Fibroblast of mammary gland (primary cell): ENCODE measurements at regions not wholly inside any gene's neighbourhood (a gene's known extent, or its start where the extent isn't known, plus 50 kb on each side); places are given as distances from the start of the nearest gene placed in this dataset.
A peak's percentile ranks its signal among the peaks of the same experiment; 100 is the strongest.

ENCODE experiments used
- DNase-seq: peaks from one replicate; pipeline ENCODE4 v3.0.0-alpha.2; 2010; ENCODE audit warnings: low read depth
- H3K4me3 ChIP-seq: 2 replicates; pipeline ENCODE4 v1.5.1; 2011; ENCODE audit warnings: low read depth, mild to moderate bottlenecking, low read length, moderate library complexity; ENCODE audit not compliant: control insufficient read depth
- TF ChIP-seq, protein P1 (sequence below): conservative IDR thresholded peaks from 2 replicates; pipeline ENCODE4 v1.5.1; 2011; ENCODE audit warnings: low read depth, low read length, inconsistent platforms; ENCODE audit not compliant: control insufficient read depth, insufficient read depth

DNA sequence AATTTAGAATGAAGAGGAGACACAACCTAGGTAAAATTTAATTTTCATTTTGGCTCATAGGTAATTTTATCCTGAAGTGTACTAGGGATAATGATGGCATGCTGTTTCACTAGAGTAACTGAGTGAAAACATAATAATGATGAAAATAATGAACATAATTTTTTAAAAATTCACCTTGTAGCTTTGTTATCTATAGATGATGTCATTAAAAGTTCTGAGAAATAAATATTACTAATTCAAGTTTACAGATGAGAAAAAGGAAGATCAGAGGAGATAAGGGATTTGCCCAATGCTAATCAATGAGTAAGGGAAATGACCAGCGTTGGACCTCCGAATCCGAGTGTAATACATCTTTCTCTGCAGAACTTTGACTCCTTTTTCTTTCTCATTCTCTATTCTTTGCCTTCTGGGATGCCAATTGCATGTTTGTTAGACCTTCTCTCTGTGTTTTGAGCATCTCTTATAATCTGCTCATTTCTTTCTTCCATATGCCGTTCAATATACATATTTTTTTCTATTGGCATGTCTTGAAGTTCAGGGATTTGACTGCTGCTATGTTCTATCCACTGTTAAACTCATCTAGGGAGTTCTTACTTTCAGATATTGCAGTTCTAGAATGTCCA lies 186.5 kb downstream of the SNX19 start:
- TF ChIP-seq, protein P1, sequence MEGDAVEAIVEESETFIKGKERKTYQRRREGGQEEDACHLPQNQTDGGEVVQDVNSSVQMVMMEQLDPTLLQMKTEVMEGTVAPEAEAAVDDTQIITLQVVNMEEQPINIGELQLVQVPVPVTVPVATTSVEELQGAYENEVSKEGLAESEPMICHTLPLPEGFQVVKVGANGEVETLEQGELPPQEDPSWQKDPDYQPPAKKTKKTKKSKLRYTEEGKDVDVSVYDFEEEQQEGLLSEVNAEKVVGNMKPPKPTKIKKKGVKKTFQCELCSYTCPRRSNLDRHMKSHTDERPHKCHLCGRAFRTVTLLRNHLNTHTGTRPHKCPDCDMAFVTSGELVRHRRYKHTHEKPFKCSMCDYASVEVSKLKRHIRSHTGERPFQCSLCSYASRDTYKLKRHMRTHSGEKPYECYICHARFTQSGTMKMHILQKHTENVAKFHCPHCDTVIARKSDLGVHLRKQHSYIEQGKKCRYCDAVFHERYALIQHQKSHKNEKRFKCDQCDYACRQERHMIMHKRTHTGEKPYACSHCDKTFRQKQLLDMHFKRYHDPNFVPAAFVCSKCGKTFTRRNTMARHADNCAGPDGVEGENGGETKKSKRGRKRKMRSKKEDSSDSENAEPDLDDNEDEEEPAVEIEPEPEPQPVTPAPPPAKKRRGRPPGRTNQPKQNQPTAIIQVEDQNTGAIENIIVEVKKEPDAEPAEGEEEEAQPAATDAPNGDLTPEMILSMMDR = no peak
- DNase-seq = peak; percentile 32
- H3K4me3 ChIP-seq = no peak overlapping the region

DNA sequence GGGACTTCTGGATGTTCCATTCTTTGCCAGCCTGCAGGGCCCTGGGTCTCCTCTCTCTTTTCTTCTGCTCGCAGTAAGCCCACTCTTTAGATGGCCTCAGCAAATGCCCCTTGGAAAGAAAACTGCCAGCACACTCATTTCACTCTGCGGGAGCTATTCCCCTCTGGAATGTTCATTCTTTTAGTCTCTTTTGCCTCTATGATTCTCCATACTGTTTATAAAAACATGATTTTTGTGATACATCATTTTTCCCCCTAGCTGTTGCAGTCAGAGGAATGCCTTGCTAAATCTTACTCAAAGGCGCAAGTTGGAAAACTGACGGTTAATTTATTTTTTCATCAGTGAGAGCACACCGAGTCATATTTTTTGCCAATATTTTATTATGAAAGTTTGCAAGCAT lies 184.9 kb downstream of the SNX19 start:
- DNase-seq = no peak
- no peak overlapping the region for H3K4me3 ChIP-seq
- TF ChIP-seq, protein P1 = no peak

DNA sequence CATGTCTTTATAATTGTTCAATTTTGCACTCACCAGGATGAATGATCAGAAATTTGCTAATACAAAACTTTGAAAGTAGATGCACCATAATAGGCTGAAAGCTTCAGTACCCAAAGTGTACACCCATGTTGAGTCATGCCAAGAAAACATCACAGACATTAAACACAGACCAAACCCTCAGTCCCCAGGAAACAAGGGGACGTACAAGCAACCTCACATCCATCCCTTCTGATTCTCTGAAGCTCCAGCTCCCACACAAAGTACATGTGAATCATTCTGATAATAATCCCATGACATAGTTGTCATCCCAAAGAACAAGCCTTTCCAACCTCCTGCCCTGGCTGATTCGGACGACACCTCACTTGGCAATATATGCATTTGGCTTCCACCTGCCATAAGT lies 183.8 kb downstream of the SNX19 start:
- H3K4me3 ChIP-seq = no peak overlapping the region
- DNase-seq = peak; percentile 48
- TF ChIP-seq, protein P1 = no peak

DNA sequence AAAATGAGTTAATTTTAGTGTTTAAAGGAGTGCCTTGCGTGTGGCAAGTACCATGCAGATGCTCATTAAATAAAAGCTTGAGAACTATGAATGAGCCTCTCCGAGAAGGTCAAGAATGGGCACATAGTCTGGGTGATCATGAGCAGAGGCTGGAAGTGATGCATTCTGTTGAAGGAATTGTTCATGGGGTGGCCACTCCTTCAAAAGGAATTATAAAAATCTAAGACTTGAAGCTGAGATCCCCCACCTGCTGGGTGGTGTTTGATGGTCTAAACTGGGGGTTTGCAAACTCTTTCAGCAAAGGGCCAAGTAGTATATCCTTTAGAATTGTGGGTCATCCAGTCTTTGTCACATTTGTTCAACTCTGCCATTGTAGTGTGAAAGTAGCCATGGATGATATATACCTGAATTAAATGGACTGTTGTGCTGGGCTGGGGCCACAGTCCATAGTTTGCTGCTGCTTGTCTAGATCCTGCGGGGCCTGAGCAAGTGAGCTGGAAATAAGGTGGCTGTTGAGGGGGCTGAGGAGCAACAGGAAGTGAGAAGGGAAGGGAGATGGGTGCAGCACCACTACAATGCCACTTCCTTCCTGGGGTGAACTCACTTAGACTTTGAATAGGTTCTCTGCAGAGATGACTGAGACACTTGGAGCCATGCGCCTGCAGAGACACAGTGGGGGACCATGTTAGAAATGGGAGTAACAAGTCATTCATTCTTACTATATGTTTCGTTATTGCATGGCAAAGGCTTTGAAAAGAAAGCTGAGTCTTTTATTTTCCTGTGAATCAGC lies 179.0 kb downstream of the SNX19 start:
- no peak overlapping the region for H3K4me3 ChIP-seq
- DNase-seq = no peak
- TF ChIP-seq, protein P1 = no peak

DNA sequence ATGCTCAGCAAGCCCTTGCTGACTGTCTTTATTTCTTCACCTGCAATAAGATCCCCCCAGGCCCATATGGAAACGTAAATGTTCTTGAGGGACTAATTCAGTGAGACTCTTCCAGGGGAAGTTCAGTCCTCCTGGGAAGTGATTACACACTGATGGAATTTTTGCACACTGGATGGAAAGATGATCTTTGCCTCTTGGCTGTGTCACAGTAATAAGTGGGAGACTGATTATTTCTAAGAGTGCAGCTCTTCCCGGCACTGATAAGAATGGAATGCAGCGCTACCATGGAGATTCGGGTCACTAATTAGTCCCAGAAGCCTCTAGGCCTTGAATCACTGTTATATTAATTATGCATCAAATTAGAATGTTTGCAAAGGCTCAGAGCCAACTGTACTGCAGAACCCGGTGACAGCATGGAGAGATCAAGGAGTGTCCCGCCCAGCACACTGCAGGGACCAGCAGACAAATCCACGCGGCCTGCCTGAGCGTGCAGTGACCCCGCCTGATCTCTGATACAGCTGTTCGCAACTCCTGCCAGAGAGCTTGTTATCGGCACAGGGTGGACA lies 178.3 kb downstream of the SNX19 start:
- H3K4me3 ChIP-seq = no peak overlapping the region
- TF ChIP-seq, protein P1 = no peak
- peak; percentile 91 for DNase-seq

DNA sequence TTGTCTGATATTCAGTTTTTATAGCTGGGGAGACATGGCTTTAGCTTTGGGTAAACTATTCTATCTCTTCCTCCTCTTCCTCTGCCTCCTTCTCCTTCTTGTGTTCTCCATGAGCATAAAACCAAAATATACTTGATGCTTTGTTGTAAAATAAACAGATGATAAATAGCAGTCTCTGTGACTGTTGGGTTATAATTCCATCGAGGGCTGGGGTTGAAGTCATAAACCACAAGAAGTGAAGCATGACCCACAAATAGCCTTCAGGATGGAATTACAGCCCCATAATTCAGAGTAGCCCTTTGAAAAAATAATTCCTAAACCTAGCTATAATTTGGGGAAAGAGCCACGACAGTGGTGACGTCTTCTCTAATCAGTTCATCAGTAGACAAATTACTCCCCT lies 177.7 kb downstream of the SNX19 start:
- H3K4me3 ChIP-seq = no peak overlapping the region
- TF ChIP-seq, protein P1 = no peak
- DNase-seq = peak; percentile 61
